NCI-H1694 treated with DMSO at 0.1 percent for 48 hours (cell line): ENCODE measurements at regions not wholly inside any gene's neighbourhood (a gene's known extent, or its start where the extent isn't known, plus 50 kb on each side); places are given as distances from the start of the nearest gene placed in this dataset.
A peak's percentile ranks its signal among the peaks of the same experiment; 100 is the strongest.
"Not testable (repeated sequence)": the region's sequence is repeated elsewhere in the genome, so short reads cannot be mapped to it uniquely, and the experiment has no call there.

Experiments used
- DNase-seq: peaks from one replicate; lab custom pipeline; 2025; lab: John Stamatoyannopoulos, UW

DNA sequence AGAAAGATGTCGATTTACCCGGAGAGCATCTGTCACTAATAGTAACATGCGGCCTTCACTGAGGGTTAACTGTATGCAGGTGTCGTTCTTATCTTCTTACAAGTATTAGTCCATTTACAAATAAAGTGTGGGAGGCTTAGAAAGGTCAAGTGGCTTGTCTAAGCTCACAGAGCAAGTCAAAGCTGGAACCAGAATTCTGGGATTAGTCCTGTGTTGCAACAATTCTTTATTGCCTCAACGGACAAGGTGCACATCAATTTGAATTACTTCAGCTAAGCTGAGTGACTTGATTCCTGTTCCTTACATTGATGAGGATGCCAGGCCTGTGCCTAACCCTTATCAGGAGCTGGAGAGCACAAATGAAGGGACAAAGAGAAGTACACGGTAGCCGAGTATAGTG is 1193.6 kb downstream of the UQCRFS1 start:
- DNase-seq, result no peak

DNA sequence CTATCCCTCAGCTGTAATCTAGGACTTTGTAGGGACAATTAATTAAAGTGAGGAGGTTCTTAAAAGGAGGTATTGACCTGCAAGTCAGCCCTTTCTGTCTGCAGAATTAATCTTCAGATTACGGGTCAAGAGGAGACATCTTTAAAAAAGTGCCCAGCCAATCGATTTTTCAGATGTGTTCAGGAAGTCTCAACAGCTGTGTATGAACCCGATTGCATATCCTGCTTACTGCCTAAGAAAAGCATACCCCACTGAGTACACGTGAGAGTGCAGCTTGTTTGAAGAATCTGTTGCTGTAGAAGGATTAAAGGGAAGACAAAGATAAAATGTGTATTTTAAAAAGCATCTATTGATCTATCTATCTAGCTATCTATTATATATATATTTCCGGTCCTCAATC is 1194.5 kb downstream of the UQCRFS1 start:
- DNase-seq, result no peak

DNA sequence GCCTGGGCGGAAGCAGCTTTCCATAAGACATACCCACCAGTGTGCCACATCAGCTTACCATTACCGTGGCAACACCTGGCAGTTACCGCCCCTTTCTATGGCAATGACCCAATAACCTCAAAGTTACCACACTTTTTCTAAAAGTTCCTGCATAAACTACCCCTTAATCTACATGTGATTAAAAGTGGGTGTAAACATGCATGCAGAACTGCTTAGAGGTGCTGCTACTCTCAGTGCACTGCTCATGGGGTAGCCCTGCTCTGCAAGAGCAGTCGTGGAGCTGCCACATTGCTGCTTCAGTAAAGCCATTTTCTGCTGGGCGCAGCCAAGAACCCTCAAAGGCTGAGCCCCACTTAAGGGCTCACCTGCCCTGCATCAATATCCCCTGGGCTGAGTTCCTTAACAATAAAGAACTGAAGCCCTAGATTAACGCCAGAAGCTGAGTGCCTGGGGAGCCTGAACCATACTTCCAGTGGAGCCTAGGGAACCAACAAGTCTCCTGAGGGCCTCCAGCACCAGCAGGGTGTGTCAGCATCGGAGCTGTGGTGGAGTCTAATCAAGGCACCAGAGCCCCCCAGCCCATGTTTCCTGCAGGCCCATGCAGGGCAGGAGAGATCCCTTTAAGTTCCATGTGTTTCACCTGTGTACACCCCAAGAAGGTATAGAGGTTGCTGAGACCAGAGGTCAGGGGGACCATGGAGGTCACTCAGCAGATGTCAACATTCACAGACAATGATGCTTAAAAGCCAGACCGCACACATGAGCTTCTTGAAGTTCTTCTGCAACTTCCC is 1198.1 kb downstream of the UQCRFS1 start:
- no peak for DNase-seq

GRCh38 chr19:28012361-28012760 is 1200.6 kb downstream of the UQCRFS1 start:
- no peak for DNase-seq

DNA sequence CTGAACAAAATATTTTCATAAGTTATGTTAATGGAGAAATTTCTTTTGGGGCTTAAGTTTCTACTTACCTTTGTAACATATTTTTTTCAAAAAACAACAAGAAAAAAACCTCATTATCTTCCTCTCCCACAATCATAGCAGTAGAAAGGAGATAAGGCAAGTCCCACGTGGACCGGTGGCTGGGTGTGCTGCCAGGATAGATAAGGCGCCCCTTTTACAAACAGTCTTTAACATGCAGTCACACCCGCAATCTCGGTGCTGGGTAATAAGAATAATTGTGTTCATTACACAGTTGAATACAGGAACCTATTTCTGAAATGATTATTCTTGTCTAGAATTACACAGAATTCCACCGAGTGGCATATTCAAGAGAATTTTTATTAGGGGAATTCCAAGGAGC is 1202.3 kb downstream of the UQCRFS1 start:
- DNase-seq, result no peak

- DNase-seq, result no peak
Observed at GRCh38 chr19:28009696-28010095, 1203.3 kb downstream of the UQCRFS1 start.

DNA sequence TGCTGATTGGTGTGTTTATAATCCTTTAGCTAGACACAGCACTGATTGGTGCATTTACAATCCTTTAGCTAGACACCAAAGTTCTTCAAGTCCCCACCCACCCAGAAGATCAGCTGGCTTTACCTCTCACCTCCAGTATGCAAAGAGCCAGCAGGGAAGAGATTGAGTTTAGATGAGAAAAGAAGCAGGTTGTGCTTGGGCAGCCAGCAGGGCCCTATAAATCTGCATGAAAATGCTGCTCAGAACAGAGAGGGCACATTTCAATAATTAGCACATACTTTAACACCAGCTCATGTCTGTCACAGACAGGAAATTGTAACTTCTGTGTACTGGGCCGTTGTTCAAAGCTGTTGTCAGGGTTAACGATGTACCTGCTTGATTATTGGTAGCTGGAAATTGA is 1204.3 kb downstream of the UQCRFS1 start:
- DNase-seq, result no peak

GRCh38 chr19:28003543-28003942 is 1209.4 kb downstream of the UQCRFS1 start:
- no peak for DNase-seq

GRCh38 chr19:27997069-27997468 is 1215.9 kb downstream of the UQCRFS1 start:
- DNase-seq, result no peak

GRCh38 chr19:27993619-27994570 is 1219.1 kb downstream of the UQCRFS1 start:
- DNase-seq, result no peak

DNA sequence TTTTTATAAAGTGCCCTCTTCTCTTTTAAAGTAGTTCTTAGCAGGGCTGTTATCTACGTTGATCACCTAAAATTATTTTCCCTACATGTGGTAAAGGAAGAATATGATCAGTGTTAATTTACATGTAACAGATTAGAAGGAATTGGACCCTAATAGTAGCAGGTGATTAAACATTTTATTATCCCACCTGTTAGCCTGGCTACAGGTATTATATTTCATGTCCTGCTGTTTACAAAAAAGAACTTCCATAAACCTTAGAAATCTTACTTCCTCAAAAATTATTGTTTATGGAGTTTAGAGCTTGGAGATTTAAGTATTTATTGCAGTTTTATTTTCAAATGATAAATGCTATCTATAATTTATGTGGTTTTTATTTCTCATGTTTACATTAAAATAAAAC is 1226.7 kb downstream of the UQCRFS1 start:
- DNase-seq, result no peak

GRCh38 chr19:27975419-27976005 is 1237.4 kb downstream of the UQCRFS1 start:
- no peak for DNase-seq

DNA sequence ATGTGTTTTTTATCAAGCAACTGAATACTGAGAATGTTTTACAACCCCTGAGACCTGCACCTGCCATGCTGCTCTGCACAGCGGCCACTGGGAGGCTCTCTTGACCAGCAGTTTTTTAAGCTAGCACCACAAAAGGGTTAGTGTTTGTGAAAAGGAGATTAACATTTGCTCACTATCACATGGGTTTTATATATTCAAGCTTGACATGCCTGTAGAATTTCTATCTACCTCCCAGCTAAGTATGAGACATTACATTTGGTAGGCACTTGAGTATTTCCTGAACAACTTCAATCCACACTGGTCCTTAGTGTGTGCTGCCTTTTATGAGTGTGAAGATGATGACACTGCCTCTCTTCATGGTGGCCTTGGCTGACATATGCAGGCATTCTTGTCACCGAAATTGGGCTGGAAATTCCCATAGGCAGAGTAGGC is 1238.9 kb downstream of the UQCRFS1 start:
- no peak for DNase-seq

- DNase-seq, result no peak
Observed at GRCh38 chr19:27972291-27973040, 1240.5 kb downstream of the UQCRFS1 start.

- no peak for DNase-seq
Observed at GRCh38 chr19:27971869-27972268, 1241.1 kb downstream of the UQCRFS1 start.

GRCh38 chr19:27971071-27971470 is 1241.9 kb downstream of the UQCRFS1 start:
- no peak for DNase-seq

- DNase-seq, result peak; percentile 14
Observed at GRCh38 chr19:27966390-27966816, 1246.5 kb downstream of the UQCRFS1 start.

- no peak for DNase-seq
Observed at GRCh38 chr19:27964185-27964584, 1248.8 kb downstream of the UQCRFS1 start.

DNA sequence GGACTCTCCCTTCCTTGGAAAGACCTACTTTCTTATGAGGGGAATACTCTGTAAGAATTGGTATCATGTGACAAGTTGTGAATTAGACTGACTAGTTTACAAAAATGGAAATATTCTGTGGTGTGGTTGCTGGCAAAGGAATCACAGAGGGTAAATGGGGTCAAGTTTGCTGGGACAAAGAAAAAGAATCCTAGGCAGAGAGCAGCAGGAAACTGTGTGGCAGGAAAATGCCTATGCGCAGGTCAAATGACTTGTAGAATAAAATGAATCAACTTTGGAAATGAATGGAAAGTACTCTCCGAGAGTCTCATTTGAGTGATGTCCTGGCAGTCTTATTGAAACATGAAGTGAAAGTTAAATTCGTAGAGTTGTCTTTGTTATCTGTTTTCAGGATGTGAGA is 1250.7 kb downstream of the UQCRFS1 start:
- DNase-seq, result no peak

- no peak for DNase-seq
Observed at GRCh38 chr19:27955485-27956480, 1257.2 kb downstream of the UQCRFS1 start.

GRCh38 chr19:27942607-27943006 is 1270.3 kb downstream of the UQCRFS1 start:
- not testable (repeated sequence) for DNase-seq
